ENCODE measurements at regions not wholly inside any gene's neighbourhood (a gene's known extent, or its start where the extent isn't known, plus 50 kb on each side); places are given as distances from the start of the nearest gene placed in this dataset.

DNA sequence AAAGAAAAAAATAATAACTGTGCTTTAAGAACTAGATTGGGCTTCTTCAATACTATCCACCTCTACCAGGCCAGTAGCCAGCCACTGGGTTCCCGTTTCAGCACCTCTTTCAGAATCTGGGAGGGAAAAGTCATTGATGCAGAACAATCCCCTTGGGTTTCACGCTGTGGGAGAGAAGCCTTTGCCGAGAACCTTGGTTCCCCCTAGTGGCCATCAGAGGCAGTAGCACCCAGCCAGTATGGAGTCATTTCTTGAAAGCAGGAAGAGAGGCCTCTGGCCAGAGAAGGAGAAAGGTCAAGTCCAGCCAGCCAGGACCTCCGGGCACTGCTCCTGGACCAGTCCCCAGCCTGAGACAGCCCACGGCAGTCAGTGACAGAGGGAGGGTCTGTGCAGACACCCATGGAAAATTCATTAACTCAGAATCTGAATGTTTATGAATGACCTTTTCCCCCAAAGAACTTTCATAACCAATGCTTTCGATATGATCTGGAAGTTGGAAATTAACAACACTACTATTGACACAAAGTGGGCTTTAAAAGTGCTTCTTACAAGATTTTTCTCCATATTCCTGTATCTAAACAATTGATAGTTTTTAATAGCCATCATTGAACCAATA, 51.2 kb upstream of the CDH5 start:
- H3K79me2 ChIP-seq (ENCODE audit: control insufficient read depth, insufficient read depth, low read length) = no peaks in the 10 kb centered on the region
- DNase-seq (ENCODE audit: low read depth in 2 of 2) = peak; percentile 59 to 77
- no peaks in the 10 kb centered on the region for H4K20me1 ChIP-seq (ENCODE audit: control insufficient read depth, extremely low read depth, insufficient read depth, low read length)
- H3K4me3 ChIP-seq (replicated peaks in 1 of 4; ENCODE audit: control extremely low read depth in 1 of 4, insufficient read depth in 1 of 4, low read depth in 3 of 4, low read length in 4 of 4) = no peak overlapping the region
- no peak overlapping the region for H3K4me2 ChIP-seq (ENCODE audit: extremely low read depth, insufficient read depth, low read length)
- no peak overlapping the region for H3K9ac ChIP-seq (ENCODE audit: insufficient read depth, low read length)
- H3K9me3 ChIP-seq (ENCODE audit: control insufficient read depth, insufficient read depth, low read depth, low read length) = no peaks in the 10 kb centered on the region
- no peaks in the 10 kb centered on the region for H3K36me3 ChIP-seq (ENCODE audit: control insufficient read depth, insufficient read depth, low read length)
- peaks cover 2% of the 10 kb centered on the region for H3K27me3 ChIP-seq (ENCODE audit: control insufficient read depth, insufficient read depth, low read length)
- H3K4me1 ChIP-seq (ENCODE audit: control insufficient read depth, extremely low read depth, insufficient read depth, low read length) = peaks cover 2% of the 10 kb centered on the region
- TF ChIP-seq, protein P1, sequence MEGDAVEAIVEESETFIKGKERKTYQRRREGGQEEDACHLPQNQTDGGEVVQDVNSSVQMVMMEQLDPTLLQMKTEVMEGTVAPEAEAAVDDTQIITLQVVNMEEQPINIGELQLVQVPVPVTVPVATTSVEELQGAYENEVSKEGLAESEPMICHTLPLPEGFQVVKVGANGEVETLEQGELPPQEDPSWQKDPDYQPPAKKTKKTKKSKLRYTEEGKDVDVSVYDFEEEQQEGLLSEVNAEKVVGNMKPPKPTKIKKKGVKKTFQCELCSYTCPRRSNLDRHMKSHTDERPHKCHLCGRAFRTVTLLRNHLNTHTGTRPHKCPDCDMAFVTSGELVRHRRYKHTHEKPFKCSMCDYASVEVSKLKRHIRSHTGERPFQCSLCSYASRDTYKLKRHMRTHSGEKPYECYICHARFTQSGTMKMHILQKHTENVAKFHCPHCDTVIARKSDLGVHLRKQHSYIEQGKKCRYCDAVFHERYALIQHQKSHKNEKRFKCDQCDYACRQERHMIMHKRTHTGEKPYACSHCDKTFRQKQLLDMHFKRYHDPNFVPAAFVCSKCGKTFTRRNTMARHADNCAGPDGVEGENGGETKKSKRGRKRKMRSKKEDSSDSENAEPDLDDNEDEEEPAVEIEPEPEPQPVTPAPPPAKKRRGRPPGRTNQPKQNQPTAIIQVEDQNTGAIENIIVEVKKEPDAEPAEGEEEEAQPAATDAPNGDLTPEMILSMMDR (conservative IDR thresholded peaks at IDR 0.05 in 1 of 2, IDR thresholded peaks at IDR 0.05 in 1 of 2; ENCODE audit: low read depth in 1 of 2, low read length in 2 of 2) = peak; percentile 98 to 99
- TF ChIP-seq EZH2 (IDR thresholded peaks at IDR 0.05; ENCODE audit: low read length, missing control alignments) = no peak
- H3K27ac ChIP-seq (ENCODE audit: insufficient read depth, low read length) = no peak overlapping the region
- peak overlapping the region; percentile 60 for H2AFZ ChIP-seq (ENCODE audit: low read length)

DNA sequence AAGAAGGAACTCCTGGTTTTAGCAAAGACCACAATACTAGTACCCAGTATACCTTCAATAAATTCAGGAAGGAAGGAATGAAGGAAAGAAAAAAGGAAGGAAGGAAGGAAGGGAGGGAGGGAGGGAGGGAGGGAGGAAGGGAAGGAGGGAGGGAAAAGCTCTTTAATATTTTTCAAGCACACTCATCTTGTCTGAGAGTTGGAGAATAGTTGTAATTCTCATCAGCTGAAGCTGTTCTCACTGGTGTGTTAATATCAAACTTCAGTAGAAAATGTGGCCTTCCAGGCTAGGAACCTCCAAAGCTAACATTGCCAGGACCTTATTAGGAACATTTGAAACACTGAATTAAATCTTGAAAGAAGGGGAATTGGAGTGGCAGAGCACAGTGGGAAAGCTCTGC, 55.2 kb upstream of the CDH5 start:
- no peak for TF ChIP-seq EZH2 (IDR thresholded peaks at IDR 0.05; ENCODE audit: low read length, missing control alignments)
- TF ChIP-seq, protein P1 (conservative IDR thresholded peaks at IDR 0.05 in 1 of 2, IDR thresholded peaks at IDR 0.05 in 1 of 2; ENCODE audit: low read depth in 1 of 2, low read length in 2 of 2) = no peak
- no peaks in the 10 kb centered on the region for H3K9me3 ChIP-seq (ENCODE audit: control insufficient read depth, insufficient read depth, low read depth, low read length)
- H2AFZ ChIP-seq (ENCODE audit: low read length) = no peak overlapping the region
- no peak overlapping the region for H3K27ac ChIP-seq (ENCODE audit: insufficient read depth, low read length)
- H3K79me2 ChIP-seq (ENCODE audit: control insufficient read depth, insufficient read depth, low read length) = no peaks in the 10 kb centered on the region
- no peaks in the 10 kb centered on the region for H4K20me1 ChIP-seq (ENCODE audit: control insufficient read depth, extremely low read depth, insufficient read depth, low read length)
- no peak overlapping the region for H3K4me3 ChIP-seq (replicated peaks in 1 of 4; ENCODE audit: control extremely low read depth in 1 of 4, insufficient read depth in 1 of 4, low read depth in 3 of 4, low read length in 4 of 4)
- H3K36me3 ChIP-seq (ENCODE audit: control insufficient read depth, insufficient read depth, low read length) = no peaks in the 10 kb centered on the region
- H3K27me3 ChIP-seq (ENCODE audit: control insufficient read depth, insufficient read depth, low read length) = peaks cover 8% of the 10 kb centered on the region
- no peak overlapping the region for H3K9ac ChIP-seq (ENCODE audit: insufficient read depth, low read length)
- DNase-seq (ENCODE audit: low read depth in 2 of 2) = no peak
- H3K4me2 ChIP-seq (ENCODE audit: extremely low read depth, insufficient read depth, low read length) = no peak overlapping the region
- H3K4me1 ChIP-seq (ENCODE audit: control insufficient read depth, extremely low read depth, insufficient read depth, low read length) = peaks cover 2% of the 10 kb centered on the region

DNA sequence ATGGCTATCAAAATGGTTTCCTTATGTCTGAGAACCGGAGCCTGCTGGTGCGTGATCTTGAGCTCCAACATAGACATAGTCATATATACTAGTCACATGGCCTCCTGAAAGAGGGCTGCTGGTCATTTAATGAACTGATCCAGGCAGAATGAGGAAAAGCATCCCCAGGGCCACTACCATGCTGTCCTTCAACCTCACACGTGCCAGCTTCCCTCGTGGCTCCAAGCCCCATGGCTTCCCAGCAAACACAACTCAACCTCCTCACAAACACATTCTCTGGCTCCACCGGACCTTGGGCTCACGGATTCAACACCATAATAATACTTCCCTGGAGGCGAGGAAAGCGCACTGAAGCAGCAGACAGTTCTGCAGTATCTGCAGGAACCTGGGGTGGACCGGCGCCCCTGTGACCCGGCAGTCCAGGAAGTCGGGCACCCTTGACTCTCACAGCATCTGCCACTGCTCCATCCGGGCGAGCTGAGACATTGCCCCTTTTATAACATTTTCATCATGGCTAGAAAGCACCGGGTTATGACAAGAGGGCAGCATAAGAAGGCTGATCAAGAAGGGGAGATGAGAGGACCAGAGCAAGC, 57.2 kb upstream of the CDH5 start:
- no peaks in the 10 kb centered on the region for H3K4me1 ChIP-seq (ENCODE audit: control insufficient read depth, extremely low read depth, insufficient read depth, low read length)
- TF ChIP-seq, protein P1 (conservative IDR thresholded peaks at IDR 0.05 in 1 of 2, IDR thresholded peaks at IDR 0.05 in 1 of 2; ENCODE audit: low read depth in 1 of 2, low read length in 2 of 2) = no peak
- TF ChIP-seq EZH2 (IDR thresholded peaks at IDR 0.05; ENCODE audit: low read length, missing control alignments) = no peak
- no peak for DNase-seq (ENCODE audit: low read depth in 2 of 2)
- no peak overlapping the region for H3K4me3 ChIP-seq (replicated peaks in 1 of 4; ENCODE audit: control extremely low read depth in 1 of 4, insufficient read depth in 1 of 4, low read depth in 3 of 4, low read length in 4 of 4)
- H3K79me2 ChIP-seq (ENCODE audit: control insufficient read depth, insufficient read depth, low read length) = no peaks in the 10 kb centered on the region
- no peaks in the 10 kb centered on the region for H3K9me3 ChIP-seq (ENCODE audit: control insufficient read depth, insufficient read depth, low read depth, low read length)
- no peak overlapping the region for H3K27ac ChIP-seq (ENCODE audit: insufficient read depth, low read length)
- no peaks in the 10 kb centered on the region for H3K36me3 ChIP-seq (ENCODE audit: control insufficient read depth, insufficient read depth, low read length)
- no peak overlapping the region for H3K4me2 ChIP-seq (ENCODE audit: extremely low read depth, insufficient read depth, low read length)
- peaks cover 8% of the 10 kb centered on the region for H3K27me3 ChIP-seq (ENCODE audit: control insufficient read depth, insufficient read depth, low read length)
- H4K20me1 ChIP-seq (ENCODE audit: control insufficient read depth, extremely low read depth, insufficient read depth, low read length) = no peaks in the 10 kb centered on the region
- H3K9ac ChIP-seq (ENCODE audit: insufficient read depth, low read length) = no peak overlapping the region
- no peak overlapping the region for H2AFZ ChIP-seq (ENCODE audit: low read length)
